D341Med (cell line): ENCODE measurements at regions not wholly inside any gene's neighbourhood (a gene's known extent, or its start where the extent isn't known, plus 50 kb on each side); places are given as distances from the start of the nearest gene placed in this dataset.

ENCODE experiments used
- DNase-seq: peaks from one replicate; pipeline ENCODE4 v3.0.0; 2012; ENCODE audit warnings: low spot score

- DNase-seq, result no peak
Observed at GRCh38 chr1:168782559-168783116, 53.6 kb upstream of the DPT start.

DNA sequence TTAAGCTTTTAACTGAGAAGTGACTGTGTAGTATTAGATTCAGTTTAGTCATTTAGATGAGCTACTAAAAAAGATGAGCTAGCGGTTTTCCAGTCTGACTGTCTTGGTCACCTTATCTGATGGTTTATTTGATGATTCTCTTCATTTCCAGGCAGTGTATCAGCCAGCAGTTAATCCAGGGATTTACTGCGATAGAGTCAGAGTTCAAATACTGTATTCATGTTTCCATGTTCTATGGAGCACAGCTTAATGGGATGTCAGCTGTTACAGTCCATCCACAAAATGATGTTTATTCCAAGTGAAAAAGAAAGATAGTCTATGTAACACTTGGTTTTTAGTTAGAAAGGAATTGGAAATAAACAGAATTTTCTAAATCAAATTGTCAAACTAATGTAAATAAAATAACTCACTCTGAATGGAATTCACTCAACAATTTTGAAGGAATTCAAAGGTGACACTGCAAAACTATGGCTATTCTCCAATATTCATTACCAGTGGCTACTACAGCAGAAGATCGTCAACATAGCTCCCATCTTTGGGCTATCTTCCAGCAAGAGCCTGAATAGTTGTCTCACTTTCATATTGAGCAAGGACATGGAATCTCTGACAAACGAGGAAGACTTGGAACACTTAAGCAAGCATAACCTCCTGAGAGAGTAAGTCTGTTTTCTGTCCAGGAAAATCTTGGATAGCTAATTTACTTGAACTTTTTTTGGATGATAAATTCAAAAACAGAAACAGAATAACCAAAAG, 54.6 kb upstream of the DPT start:
- no peak for DNase-seq

- DNase-seq, result no peak
Observed at GRCh38 chr1:168786476-168787330, 57.7 kb upstream of the DPT start.

DNA sequence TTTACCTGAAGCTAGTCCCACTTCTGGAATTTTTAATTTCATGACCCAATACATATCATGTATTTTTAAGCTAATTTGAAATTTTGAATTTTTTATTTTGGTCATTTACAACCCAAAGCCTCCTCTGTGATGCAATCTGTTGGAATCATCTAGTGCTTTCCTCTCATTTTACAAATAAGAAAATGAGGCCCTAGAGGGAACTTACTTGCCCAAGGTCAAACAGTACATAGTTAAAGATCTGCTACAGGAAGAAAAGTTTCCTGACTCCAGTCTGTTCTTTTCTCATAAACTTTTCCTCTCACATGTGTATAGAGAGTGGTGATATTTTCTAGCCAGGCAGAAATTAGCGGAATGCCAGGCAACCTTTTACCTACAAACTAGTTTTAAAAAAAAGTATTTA, 59.3 kb upstream of the DPT start:
- no peak for DNase-seq

DNA sequence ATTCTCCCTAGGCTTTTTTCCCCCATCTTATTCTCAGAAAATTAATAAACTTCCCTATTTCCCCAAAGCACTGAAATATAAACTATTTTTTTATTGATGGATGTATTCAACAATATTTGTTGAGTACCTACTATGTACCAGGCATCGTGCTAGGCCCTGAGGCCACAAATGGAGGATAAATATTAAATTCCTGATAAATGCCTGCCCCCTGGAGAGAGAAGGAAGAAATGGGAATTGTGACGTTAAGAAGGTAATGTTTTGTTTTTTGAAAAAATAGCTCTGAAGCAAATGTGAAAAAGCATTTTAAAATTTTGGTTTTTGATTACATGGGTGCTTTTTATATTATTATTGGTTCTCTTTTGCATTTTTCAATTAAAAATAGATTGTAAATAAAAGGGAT, 60.5 kb upstream of the DPT start:
- no peak for DNase-seq

GRCh38 chr1:168792142-168792541, 63.1 kb upstream of the DPT start:
- no peak for DNase-seq

DNA sequence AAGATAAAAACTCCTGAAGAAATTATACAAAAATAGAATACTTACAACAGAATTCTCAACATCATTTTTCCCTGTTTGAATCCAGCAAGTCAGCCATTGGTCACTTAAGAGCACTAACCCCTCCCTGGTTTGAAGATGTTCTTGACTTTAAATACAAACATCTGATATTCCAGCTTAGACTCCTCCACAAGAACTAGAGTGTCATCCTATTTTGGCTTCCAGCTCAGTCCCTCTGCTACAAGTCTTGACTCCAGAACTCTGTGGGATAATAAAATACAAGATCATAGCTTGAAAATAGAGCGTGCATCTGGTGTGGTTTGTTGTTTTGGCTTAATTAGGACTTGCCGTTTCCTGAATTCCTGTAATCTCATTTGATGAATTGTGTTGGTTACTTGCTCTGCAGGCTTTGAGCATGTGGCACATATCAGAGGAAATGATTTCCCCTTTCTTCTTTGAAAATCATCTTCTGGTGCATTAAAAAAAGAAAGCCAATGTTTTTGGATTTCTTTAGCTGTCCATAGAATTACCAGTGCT, 63.7 kb upstream of the DPT start:
- DNase-seq, result no peak

GRCh38 chr1:168794057-168794456, 65.1 kb upstream of the DPT start:
- DNase-seq, result no peak

- no peak for DNase-seq
Observed at GRCh38 chr1:168795681-168796080, 66.7 kb upstream of the DPT start.

- no peak for DNase-seq
Observed at GRCh38 chr1:168799927-168800605, 71.1 kb upstream of the DPT start.

DNA sequence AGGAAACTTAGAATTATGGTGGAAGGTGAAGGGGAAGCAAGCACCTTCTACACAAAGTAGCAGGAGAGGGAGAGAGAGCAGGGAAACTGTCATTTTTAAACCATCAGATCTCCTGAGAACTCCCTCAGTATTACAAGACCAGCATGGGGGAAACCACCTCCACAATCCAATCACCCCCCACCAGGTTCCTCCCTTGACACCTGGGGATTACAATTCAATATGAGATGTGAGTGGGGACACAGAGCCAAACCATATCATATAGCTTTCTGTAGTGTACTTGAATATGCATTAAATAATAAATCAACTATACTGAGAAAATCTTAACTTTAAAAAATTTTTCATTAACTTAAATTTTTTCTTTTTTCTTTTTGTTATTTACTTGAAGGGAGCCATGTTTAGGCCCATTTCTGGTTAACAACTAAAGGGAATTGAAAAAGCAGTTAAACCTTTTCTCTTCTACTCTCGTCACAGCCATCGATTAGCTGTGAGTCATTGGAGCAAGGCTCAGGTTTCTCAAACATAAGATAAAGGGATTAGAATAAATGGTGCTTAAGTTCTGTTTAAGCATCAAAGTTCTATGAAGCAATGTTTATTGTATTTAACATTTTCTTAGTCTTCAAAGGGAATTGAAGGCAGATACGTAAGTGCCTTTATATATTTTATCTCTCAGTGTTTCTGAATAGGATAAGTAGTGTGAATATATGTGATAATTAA, 72.2 kb upstream of the DPT start:
- DNase-seq, result no peak

DNA sequence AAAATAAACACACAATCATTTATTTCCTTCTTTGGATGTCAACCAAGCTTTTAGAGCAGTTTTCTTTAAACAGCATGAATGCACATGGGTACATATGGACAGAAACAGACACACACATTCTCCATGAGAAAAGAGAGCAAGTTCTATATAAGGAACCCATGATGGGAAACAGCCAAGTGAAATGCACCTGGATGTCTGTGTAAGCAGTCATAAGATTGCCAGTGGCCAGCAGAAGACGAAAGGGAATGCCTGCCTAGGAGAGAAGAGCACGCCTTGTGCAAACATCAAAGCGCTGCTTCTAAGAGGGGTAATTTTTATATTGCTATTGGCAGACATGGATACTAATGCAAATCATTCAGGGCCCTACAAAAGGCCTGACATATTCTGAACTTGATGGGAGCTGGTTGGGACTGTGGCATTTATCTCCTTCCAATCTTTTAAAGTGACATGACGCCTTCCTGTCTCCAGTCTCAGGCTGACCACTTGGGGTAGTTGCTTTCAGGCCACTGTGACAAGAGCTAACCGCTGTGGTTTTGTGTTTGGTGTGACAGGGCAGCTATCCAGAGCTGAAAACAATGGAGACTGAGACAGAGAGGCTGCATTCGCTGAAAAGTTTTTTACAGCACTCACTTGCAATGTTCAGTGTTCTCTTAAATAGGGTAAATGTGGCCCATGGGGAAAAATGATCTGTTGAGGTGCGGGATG, 75.0 kb upstream of the DPT start:
- DNase-seq, result no peak

DNA sequence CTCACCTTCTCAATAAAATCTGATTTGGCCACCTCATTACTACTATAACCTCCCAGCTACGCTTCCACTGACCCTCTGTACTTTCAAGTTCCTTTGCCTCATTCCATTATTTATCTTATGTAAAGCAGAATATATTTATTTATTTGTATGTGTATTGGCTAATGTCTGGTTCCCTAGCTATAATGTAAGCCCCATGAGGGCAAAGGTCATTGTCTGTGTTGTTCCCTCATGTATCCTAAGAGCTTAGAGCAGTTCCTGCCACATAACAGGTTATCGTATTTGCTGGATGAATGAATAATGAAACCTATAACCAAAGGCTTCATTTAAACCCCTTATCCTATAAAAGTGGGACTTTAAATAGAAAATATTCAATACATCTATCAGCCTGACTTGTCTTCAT, 77.9 kb upstream of the DPT start:
- DNase-seq, result no peak

DNA sequence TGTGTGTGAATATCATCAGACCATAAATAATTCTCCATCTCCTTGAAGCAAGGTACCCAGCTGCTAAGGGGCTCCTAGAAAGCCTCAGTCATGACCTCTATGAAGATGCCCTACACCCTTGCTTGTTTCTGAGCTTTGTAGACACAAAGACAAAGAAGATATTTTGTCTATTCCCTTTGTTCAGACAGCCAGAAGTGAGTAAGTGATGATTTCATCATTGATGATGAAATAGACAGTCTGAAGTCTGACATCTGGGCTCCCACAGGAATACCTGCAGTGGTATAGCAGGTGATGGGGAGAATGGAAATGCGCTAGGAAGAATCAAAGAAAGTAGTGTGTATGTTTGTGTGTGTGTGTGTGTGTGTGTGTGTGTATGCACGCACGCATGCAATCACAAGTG, 82.2 kb upstream of the DPT start:
- DNase-seq, result no peak

DNA sequence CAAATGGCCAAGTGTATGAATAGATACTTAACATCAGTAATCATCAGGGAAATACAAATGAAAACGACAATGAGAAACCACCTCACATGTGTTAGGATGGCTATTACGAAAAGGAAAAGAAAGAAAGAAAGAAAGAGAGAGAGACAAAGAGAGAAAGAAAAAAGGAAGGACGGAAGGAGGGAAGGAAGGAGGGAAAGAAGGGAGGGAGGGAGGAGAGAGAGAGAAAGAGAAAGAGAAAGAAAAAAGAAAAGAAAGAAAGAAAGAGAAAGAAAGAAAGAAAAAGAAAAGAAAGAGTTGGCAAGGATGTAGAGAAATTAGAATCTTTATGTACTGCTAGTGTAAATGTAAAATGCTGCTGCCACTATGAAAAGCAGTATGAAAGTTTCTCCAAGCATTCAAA, 90.7 kb upstream of the DPT start:
- DNase-seq, result no peak

DNA sequence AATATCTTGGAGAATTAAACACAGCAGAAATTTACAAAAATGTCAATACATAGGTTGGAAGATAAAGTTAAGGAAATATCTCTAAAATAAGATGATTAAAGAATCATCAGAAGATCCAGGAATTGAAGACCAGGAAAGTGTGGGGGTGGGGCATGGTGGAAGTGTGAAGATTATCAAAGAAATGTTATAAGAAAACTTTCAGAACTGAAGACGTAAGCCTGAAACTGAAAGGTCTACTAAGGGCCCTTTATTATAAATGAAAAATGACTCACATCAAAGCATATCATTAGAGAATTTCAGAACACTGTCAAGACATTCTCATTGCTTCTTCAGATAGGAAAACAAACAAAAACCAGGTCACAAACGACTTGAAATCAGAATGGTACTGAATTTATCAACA, 92.4 kb upstream of the DPT start:
- no peak for DNase-seq

GRCh38 chr1:168822911-168823310, 93.9 kb upstream of the DPT start:
- DNase-seq, result no peak

GRCh38 chr1:168823988-168824387, 95.0 kb upstream of the DPT start:
- DNase-seq, result no peak

- no peak for DNase-seq
Observed at GRCh38 chr1:168824418-168825065, 95.5 kb upstream of the DPT start.

DNA sequence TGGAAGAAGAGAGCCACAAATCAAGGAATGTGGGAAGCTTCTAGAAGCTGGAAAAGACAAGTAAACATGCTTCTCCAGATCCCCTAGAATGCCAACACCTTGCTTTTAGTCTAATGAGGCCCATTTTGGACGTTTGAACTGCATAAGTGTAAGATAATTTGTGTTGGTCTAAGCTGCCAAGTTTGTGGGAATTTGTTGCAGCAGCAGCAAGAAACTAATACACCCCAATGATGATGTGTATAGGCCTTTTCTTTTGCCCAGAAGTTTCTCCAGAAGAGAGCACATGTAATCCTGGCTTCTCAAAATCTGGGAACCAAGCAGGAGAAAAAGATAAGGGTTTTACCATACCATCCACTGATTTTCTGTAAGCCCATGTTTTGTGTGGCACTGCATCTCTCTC, 96.1 kb upstream of the DPT start:
- no peak for DNase-seq

DNA sequence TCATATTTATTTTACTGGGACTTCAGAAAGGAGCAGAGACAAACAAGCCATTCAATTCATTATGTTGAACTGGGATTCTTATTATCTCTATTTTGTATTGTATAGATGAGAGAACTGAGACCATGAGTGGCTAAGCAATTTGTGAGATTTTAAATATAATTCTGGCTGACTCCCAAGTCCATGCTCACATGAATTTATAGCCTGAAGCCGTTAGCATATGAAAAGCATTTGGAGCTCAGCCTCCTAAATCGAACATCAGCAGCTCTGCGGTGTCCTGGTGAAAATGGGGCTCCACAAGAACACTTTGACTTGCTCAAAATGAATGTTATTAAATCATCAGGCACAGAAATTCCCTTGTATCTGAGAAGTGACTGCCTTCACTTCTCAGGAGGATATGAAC, 96.8 kb upstream of the DPT start:
- no peak for DNase-seq
